Erythroblast (primary cell): ENCODE measurements at regions not wholly inside any gene's neighbourhood (a gene's known extent, or its start where the extent isn't known, plus 50 kb on each side); places are given as distances from the start of the nearest gene placed in this dataset.

ENCODE experiments used
- DNase-seq, 2 experiments: peaks; one replicate each; lab custom pipeline; 2025; lab: John Stamatoyannopoulos, UW
- GATA1 ChIP-seq: IDR thresholded peaks from 2 replicates; pipeline ENCODE4 v1.6.1; 2011; ENCODE audit warnings: low read depth, mild to moderate bottlenecking, control low read depth, low read length, moderate library complexity
- POLR2A ChIP-seq: IDR thresholded peaks from 2 replicates; pipeline ENCODE4 v1.6.1; 2011; ENCODE audit warnings: mild to moderate bottlenecking, low read length

- no peak for TF ChIP-seq GATA1
- TF ChIP-seq POLR2A, result no peak
These were observed 55.5 kb upstream of the SLC5A12 start for GRCh38 chr11:26777372-26777808.

GRCh38 chr11:26778000-26778757 is 56.3 kb upstream of the SLC5A12 start:
- DNase-seq, result no peak
- no peak for TF ChIP-seq POLR2A
- no peak for TF ChIP-seq GATA1

More at GRCh38 chr11:26777372-26777808, 55.5 kb upstream of the SLC5A12 start:
- no peak for DNase-seq

GRCh38 chr11:26779074-26779865 is 57.4 kb upstream of the SLC5A12 start:
- no peak for TF ChIP-seq POLR2A
- TF ChIP-seq GATA1, result no peak
- no peak for DNase-seq

GRCh38 chr11:26780376-26781085 is 58.7 kb upstream of the SLC5A12 start:
- no peak for TF ChIP-seq POLR2A
- TF ChIP-seq GATA1, result no peak
- DNase-seq, result no peak

GRCh38 chr11:26782220-26782965 is 60.5 kb upstream of the SLC5A12 start:
- DNase-seq, result no peak
- TF ChIP-seq POLR2A (no peak), GATA1 (no peak)

GRCh38 chr11:26783997-26784396 is 62.1 kb upstream of the SLC5A12 start:
- no peak for TF ChIP-seq POLR2A
- no peak for TF ChIP-seq GATA1
- DNase-seq, result no peak

GRCh38 chr11:26790738-26791137 is 68.9 kb upstream of the SLC5A12 start:
- no peak for DNase-seq
- TF ChIP-seq POLR2A, result no peak
- TF ChIP-seq GATA1, result no peak

GRCh38 chr11:26792941-26793340 is 71.1 kb upstream of the SLC5A12 start:
- no peak for DNase-seq
- TF ChIP-seq GATA1 (no peak), POLR2A (no peak)

- TF ChIP-seq POLR2A (no peak), GATA1 (no peak)
- no peak for DNase-seq
These were observed 71.6 kb upstream of the SLC5A12 start for GRCh38 chr11:26793487-26793886.

GRCh38 chr11:26801601-26802000 is 79.7 kb upstream of the SLC5A12 start:
- DNase-seq, result no peak
- no peak for TF ChIP-seq GATA1

- no peak for DNase-seq
- TF ChIP-seq POLR2A (no peak), GATA1 (no peak)
These were observed 83.1 kb upstream of the SLC5A12 start for GRCh38 chr11:26805001-26805400.

GRCh38 chr11:26806219-26806618 is 84.4 kb upstream of the SLC5A12 start:
- no peak for TF ChIP-seq GATA1
- DNase-seq, result no peak

- TF ChIP-seq POLR2A, result no peak
- DNase-seq, result no peak
These were observed 98.9 kb upstream of the SLC5A12 start for GRCh38 chr11:26820739-26821138.
